MG63 (cell line): ENCODE measurements at regions not wholly inside any gene's neighbourhood (a gene's known extent, or its start where the extent isn't known, plus 50 kb on each side); places are given as distances from the start of the nearest gene placed in this dataset.

ENCODE experiments used
- DNase-seq: peaks from one replicate; pipeline ENCODE4 v3.0.0-alpha.2; 2020
- H3K27me3 ChIP-seq: fragments of 250-450 bp; sonication (Bioruptor Pico); 2 replicates; pipeline ENCODE4 v1.5.1; 2020; ENCODE audit warnings: mild to moderate bottlenecking, moderate library complexity
- H3K36me3 ChIP-seq: fragments of 250-450 bp; sonication (Bioruptor Pico); 2 replicates; pipeline ENCODE4 v1.5.1; 2020; ENCODE audit warnings: mild to moderate bottlenecking, moderate library complexity
- H3K4me3 ChIP-seq: fragments of 250-450 bp; sonication (Bioruptor Pico); 2 replicates; pipeline ENCODE4 v1.5.1; 2020; ENCODE audit warnings: mild to moderate bottlenecking, moderate library complexity
- H3K9me3 ChIP-seq: fragments of 250-450 bp; sonication (Bioruptor Pico); 2 replicates; pipeline ENCODE4 v1.5.1; 2020; ENCODE audit warnings: mild to moderate bottlenecking, moderate library complexity

- Histone ChIP-seq H3K27me3 (no peaks in the 10 kb centered on the region), H3K9me3 (no peaks in the 10 kb centered on the region), H3K4me3 (no peak overlapping the region), H3K36me3 (no peaks in the 10 kb centered on the region)
- DNase-seq: no peak
Measured at GRCh38 chr17:22470411-22471175, 778.3 kb downstream of the KCNJ18 start.

DNA sequence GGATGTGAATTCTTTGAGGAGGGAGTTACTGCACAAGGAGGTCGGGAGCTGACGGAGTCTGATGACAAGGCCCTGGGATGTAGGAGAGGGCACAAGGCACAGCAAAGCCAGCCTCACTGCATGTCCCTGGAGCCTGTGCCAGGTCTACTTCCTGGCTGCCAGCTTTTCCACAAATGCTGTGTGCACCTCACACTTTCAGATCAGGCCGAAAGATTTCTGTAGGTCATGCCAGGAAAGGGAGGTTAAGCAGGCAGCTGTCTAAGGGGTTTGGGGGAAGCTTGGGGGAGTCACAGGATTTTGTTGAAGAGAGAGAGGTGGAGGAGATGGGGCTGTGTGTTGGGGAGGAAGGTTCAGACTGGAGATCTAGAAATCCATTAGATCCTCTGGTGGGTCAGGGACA is 792.5 kb downstream of the KCNJ18 start:
- DNase-seq: no peak
- no peak overlapping the region for H3K4me3 ChIP-seq
- H3K36me3 ChIP-seq: no peaks in the 10 kb centered on the region
- no peaks in the 10 kb centered on the region for H3K9me3 ChIP-seq
- no peaks in the 10 kb centered on the region for H3K27me3 ChIP-seq

- no peak for DNase-seq
- Histone ChIP-seq H3K27me3 (no peaks in the 10 kb centered on the region), H3K36me3 (no peaks in the 10 kb centered on the region), H3K4me3 (no peak overlapping the region), H3K9me3 (no peaks in the 10 kb centered on the region)
Measured at GRCh38 chr17:22490399-22490798, 798.1 kb downstream of the KCNJ18 start.

- H3K9me3 ChIP-seq: no peaks in the 10 kb centered on the region
- no peaks in the 10 kb centered on the region for H3K36me3 ChIP-seq
- no peak for DNase-seq
- no peaks in the 10 kb centered on the region for H3K27me3 ChIP-seq
- no peak overlapping the region for H3K4me3 ChIP-seq
Measured at GRCh38 chr17:22492331-22492730, 800.0 kb downstream of the KCNJ18 start.

- Histone ChIP-seq H3K4me3 (no peak overlapping the region), H3K9me3 (no peaks in the 10 kb centered on the region), H3K36me3 (no peaks in the 10 kb centered on the region), H3K27me3 (no peaks in the 10 kb centered on the region)
- no peak for DNase-seq
Measured at GRCh38 chr17:22496450-22496849, 804.1 kb downstream of the KCNJ18 start.

DNA sequence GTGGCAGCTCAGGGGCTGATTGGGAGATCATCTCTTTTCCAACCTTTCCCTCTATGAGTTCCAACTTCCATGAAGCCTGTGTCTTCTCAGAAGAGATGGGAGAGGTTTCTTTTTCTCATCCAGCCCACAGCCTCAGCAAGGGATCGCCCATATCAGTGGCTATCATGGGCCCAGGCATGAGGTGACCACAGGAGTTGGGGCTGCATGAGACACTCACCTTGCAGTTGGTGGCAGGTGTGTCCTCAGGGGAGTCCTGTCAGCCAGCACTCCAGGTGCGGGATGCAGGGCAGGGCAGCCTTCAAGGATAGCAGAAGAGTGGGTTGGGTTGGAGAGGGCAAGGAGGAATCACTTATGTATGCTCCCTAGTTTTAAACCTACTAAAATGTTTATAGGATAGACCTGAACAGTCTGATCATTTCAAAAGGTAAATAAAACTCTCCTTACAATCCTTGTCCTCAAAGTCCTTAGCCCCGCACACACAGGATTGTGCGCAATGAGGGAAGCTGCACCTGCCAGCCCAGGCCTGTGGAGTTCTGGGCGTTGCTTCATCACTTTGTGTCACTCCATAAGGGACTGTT is 811.1 kb downstream of the KCNJ18 start:
- no peaks in the 10 kb centered on the region for H3K9me3 ChIP-seq
- H3K36me3 ChIP-seq: no peaks in the 10 kb centered on the region
- H3K27me3 ChIP-seq: no peaks in the 10 kb centered on the region

DNA sequence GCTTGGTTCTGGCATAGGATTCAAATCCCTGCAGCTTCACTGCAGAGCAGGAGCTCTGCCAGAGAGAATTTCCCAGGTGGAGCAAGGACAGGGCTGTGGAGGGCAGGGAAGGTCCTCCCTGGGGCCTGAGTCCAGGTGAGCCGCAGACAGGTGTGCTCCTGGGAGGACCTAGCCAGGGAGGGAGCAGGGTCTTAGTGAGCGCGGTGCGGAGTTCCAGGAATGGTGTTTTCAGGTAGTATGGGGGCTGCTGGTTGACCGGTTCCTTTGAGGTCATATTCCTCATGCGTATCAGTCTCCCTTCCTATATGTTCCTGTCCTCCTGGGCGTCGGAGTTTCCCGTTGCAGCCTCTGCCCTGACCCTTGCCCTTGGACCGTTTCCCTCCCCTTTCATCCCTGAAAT is 813.3 kb downstream of the KCNJ18 start:
- Histone ChIP-seq H3K9me3 (no peaks in the 10 kb centered on the region), H3K4me3 (no peak overlapping the region), H3K36me3 (no peaks in the 10 kb centered on the region), H3K27me3 (no peaks in the 10 kb centered on the region)
- DNase-seq: no peak

More for the DNA sequence above, 811.1 kb downstream of the KCNJ18 start:
- DNase-seq: no peak
- no peak overlapping the region for H3K4me3 ChIP-seq

DNA sequence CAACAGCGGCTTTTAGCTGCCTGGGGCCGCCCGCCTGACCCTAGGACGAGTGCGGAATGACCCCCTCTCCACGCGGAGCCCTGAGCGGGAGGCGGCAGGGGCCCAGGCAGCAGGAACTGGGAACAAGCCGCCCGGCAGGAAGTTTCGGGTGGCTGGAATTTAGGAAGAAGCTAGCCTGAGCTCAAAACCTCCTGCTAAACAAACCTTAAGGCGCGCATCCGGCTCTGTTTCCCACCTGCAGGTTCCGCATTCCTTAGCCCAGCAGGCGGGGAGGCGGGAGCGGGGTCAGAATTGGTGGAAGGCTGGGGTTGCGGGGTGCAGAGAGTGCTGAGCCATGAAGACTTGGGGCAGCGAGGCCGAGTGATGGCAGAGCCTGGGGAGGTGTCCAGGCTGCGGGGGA is 813.9 kb downstream of the KCNJ18 start:
- no peak for DNase-seq
- Histone ChIP-seq H3K9me3 (no peaks in the 10 kb centered on the region), H3K4me3 (no peak overlapping the region)

DNA sequence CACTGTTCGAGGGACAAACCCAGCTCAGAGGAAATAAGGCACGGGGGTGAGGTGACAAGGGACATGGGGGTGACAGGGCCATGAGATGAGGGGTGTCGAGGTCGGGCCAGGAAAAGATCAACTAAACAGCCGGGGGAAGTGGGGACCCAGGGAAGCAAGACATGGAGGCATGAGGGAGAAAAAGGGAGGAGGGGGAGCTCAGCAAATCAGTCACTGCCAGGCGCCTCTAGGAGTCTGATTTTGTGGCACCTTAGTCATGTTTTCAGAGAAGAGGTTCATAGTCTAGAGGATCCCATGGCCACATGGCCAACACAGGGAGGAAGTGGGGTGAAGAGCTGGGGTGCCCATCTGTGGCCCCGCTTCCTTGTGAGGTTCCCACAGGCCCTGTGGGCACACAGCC is 814.5 kb downstream of the KCNJ18 start:
- Histone ChIP-seq H3K4me3 (no peak overlapping the region), H3K27me3 (no peaks in the 10 kb centered on the region), H3K9me3 (no peaks in the 10 kb centered on the region), H3K36me3 (no peaks in the 10 kb centered on the region)
- DNase-seq: no peak

More for the DNA sequence above, 813.9 kb downstream of the KCNJ18 start:
- Histone ChIP-seq H3K27me3 (no peaks in the 10 kb centered on the region), H3K36me3 (no peaks in the 10 kb centered on the region)

- Histone ChIP-seq H3K27me3 (no peaks in the 10 kb centered on the region), H3K36me3 (no peaks in the 10 kb centered on the region), H3K4me3 (no peak overlapping the region), H3K9me3 (no peaks in the 10 kb centered on the region)
- no peak for DNase-seq
Measured at GRCh38 chr17:22507823-22508222, 815.5 kb downstream of the KCNJ18 start.

DNA sequence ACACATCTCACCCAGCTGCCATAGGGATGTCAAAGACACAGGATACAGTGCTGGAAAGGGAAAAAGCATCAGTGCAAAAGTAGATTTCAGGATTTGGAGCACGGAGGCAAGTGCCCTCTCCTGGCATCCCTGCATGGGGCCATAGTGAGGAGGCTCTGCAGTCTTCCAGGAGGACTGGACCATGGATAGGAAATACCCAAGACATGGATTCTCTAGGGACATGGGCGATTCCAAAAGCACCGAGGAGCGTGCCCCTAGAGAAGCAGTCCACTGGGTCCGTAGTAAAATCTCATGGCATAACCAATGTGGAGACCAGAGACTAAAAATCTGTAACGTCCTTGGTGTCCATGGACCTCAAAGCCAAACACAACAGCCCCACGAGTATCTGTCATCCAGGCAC is 818.2 kb downstream of the KCNJ18 start:
- no peaks in the 10 kb centered on the region for H3K36me3 ChIP-seq
- no peak for DNase-seq
- no peaks in the 10 kb centered on the region for H3K9me3 ChIP-seq
- H3K27me3 ChIP-seq: no peaks in the 10 kb centered on the region
- H3K4me3 ChIP-seq: no peak overlapping the region

- DNase-seq: no peak
- no peaks in the 10 kb centered on the region for H3K9me3 ChIP-seq
- H3K27me3 ChIP-seq: no peaks in the 10 kb centered on the region
- no peak overlapping the region for H3K4me3 ChIP-seq
- H3K36me3 ChIP-seq: no peaks in the 10 kb centered on the region
Measured at GRCh38 chr17:22511431-22511830, 819.1 kb downstream of the KCNJ18 start.

DNA sequence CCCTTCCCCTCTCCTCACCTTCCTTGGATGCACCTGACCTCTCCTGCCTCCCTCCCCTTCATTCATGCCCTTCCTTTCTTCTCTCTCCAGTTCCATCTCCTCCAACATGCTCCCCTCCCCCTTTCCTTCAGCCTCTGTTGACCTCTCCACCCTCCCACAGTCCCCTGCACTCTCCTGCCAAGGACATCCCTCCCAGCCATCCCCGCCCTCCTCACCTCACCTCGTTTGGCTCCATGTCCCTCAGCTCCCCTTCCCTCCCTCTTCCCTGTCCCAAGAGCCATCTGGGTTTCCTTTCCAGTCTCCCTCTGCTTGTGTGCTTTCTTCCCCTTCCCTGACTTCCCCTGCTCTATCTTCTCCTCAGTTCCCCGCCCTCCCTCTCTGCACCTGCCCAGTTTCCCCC is 819.7 kb downstream of the KCNJ18 start:
- DNase-seq: no peak
- Histone ChIP-seq H3K9me3 (no peaks in the 10 kb centered on the region), H3K36me3 (no peaks in the 10 kb centered on the region), H3K4me3 (no peak overlapping the region), H3K27me3 (no peaks in the 10 kb centered on the region)

- Histone ChIP-seq H3K4me3 (no peak overlapping the region), H3K27me3 (no peaks in the 10 kb centered on the region), H3K9me3 (no peaks in the 10 kb centered on the region), H3K36me3 (no peaks in the 10 kb centered on the region)
- no peak for DNase-seq
Measured at GRCh38 chr17:22512506-22512905, 820.2 kb downstream of the KCNJ18 start.

GRCh38 chr17:22512997-22513538 is 820.7 kb downstream of the KCNJ18 start:
- no peaks in the 10 kb centered on the region for H3K36me3 ChIP-seq
- H3K9me3 ChIP-seq: no peaks in the 10 kb centered on the region
- DNase-seq: no peak
- no peak overlapping the region for H3K4me3 ChIP-seq
- no peaks in the 10 kb centered on the region for H3K27me3 ChIP-seq

- H3K4me3 ChIP-seq: no peak overlapping the region
- H3K36me3 ChIP-seq: no peaks in the 10 kb centered on the region
- H3K9me3 ChIP-seq: no peaks in the 10 kb centered on the region
- no peaks in the 10 kb centered on the region for H3K27me3 ChIP-seq
- no peak for DNase-seq
Measured at GRCh38 chr17:22514315-22514714, 822.0 kb downstream of the KCNJ18 start.

DNA sequence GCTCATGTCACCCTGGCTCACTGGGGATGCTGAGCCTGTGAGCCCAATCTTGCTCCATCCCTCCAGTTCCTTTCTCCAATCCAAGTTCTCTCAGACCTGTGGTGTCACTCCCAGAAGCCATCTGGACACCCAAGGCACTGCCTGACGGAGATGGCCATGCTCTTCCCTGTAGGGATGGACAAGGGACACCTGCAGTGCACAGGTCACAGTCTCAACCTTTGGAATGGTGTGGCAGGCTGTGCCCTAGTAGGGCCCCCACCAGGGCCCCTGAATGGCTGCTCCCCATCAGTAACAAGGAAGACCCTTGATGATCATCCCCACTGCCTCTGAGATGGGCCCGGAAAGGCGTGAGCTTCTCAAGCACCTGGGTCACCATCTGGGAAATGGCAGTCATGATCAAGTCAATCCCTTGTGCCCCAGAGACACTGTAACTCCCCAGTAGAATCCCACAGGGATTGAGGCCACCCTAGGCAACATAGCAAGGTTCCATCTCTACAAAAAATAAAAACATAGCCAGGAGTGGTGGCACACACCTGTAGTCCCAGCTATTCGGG is 822.5 kb downstream of the KCNJ18 start:
- Histone ChIP-seq H3K27me3 (no peaks in the 10 kb centered on the region), H3K9me3 (no peaks in the 10 kb centered on the region)

GRCh38 chr17:22515599-22515998 is 823.3 kb downstream of the KCNJ18 start:
- no peak overlapping the region for H3K4me3 ChIP-seq
- H3K9me3 ChIP-seq: no peaks in the 10 kb centered on the region
- no peak for DNase-seq
- H3K36me3 ChIP-seq: no peaks in the 10 kb centered on the region
- H3K27me3 ChIP-seq: no peaks in the 10 kb centered on the region

More for the DNA sequence above, 822.5 kb downstream of the KCNJ18 start:
- Histone ChIP-seq H3K36me3 (no peaks in the 10 kb centered on the region), H3K4me3 (no peak overlapping the region)
- DNase-seq: no peak
